NT2/D1 (cell line): ENCODE measurements at regions not wholly inside any gene's neighbourhood (a gene's known extent, or its start where the extent isn't known, plus 50 kb on each side); places are given as distances from the start of the nearest gene placed in this dataset.

ENCODE experiments used
- YY1 ChIP-seq: IDR thresholded peaks from 2 replicates; pipeline ENCODE4 v1.6.1; 2011; ENCODE audit not compliant: insufficient read length, insufficient read depth
- ZNF274 ChIP-seq: IDR thresholded peaks from 2 replicates; pipeline ENCODE4 v1.6.1; 2011; ENCODE audit warnings: mild to moderate bottlenecking, low read depth, low read length

GRCh38 chr9:96125624-96126023, 176.4 kb downstream of the HSD17B3 start:
- no peak for TF ChIP-seq YY1
- no peak for TF ChIP-seq ZNF274
